NB4 (cell line): ENCODE measurements at regions not wholly inside any gene's neighbourhood (a gene's known extent, or its start where the extent isn't known, plus 50 kb on each side); places are given as distances from the start of the nearest gene placed in this dataset.

Experiments used
- POLR2A ChIP-seq: IDR thresholded peaks from 2 replicates; pipeline ENCODE4 v1.6.1; 2011; ENCODE audit warnings: mild to moderate bottlenecking; ENCODE audit not compliant: insufficient read length; ENCODE audit errors: extremely low read depth
- TF ChIP-seq, protein P1 (sequence below): IDR thresholded peaks from one replicate; pipeline ENCODE4 v1.5.1; 2012; ENCODE audit warnings: low read depth, low read length
- TF ChIP-seq, protein P2 (sequence below): IDR thresholded peaks from 2 replicates; pipeline ENCODE4 v1.6.1; 2011; ENCODE audit warnings: low read depth, low read length

DNA sequence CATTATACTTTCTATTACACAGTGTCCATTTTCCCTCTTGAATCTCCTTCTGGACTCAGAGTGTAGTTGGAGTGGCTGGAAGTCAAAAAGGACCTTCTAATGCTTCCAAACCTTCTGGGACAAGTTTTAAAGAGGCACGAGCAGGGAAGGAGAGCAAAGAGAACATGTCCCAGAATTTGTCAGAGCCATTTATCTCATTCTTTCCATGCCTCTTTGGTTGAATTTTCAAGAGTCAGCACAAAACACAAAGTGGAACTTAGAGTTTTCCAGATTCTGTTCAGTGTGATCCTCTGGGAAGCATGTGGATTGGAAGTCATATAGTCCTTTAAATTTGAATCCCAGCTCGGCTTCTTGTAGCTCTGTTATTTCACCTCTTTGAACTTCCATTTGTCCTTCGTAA, 138.2 kb upstream of the PWP1 start:
- TF ChIP-seq, protein P1, sequence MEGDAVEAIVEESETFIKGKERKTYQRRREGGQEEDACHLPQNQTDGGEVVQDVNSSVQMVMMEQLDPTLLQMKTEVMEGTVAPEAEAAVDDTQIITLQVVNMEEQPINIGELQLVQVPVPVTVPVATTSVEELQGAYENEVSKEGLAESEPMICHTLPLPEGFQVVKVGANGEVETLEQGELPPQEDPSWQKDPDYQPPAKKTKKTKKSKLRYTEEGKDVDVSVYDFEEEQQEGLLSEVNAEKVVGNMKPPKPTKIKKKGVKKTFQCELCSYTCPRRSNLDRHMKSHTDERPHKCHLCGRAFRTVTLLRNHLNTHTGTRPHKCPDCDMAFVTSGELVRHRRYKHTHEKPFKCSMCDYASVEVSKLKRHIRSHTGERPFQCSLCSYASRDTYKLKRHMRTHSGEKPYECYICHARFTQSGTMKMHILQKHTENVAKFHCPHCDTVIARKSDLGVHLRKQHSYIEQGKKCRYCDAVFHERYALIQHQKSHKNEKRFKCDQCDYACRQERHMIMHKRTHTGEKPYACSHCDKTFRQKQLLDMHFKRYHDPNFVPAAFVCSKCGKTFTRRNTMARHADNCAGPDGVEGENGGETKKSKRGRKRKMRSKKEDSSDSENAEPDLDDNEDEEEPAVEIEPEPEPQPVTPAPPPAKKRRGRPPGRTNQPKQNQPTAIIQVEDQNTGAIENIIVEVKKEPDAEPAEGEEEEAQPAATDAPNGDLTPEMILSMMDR = no peak
- TF ChIP-seq, protein P2, sequence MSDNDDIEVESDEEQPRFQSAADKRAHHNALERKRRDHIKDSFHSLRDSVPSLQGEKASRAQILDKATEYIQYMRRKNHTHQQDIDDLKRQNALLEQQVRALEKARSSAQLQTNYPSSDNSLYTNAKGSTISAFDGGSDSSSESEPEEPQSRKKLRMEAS = no peak
- no peak for TF ChIP-seq POLR2A
